Heart right ventricle (tissue), 16 donors: ENCODE measurements at regions not wholly inside any gene's neighbourhood (a gene's known extent, or its start where the extent isn't known, plus 50 kb on each side); places are given as distances from the start of the nearest gene placed in this dataset.

Experiments used
- ATAC-seq, 8 donors: fragments of 200-7000 bp; cut with Tn5 transposase; one replicate each; pipeline ENCODE4 v1.9.1; 2020; ENCODE audit warnings: mild to moderate bottlenecking in 8 of 8, moderate library complexity in 8 of 8, moderate number of reproducible peaks in 1 of 8
- DNase-seq, 2 donors: peaks; one replicate each; pipeline ENCODE4 v3.0.0-alpha.2; 2020
- H3K27ac ChIP-seq, 10 donors: fragments of 200-600 bp; sonication (generic) in 2 of 10; one replicate each; pipeline versions ENCODE4 v1.5.0 to v1.8.0; 2020 to 2022; ENCODE audit warnings: mild to moderate bottlenecking in 3 of 10
- H3K27me3 ChIP-seq, 7 donors: fragments of 200-600 bp; one replicate each; pipeline ENCODE4 v1.8.0; 2021 to 2022; ENCODE audit warnings: mild to moderate bottlenecking in 2 of 7
- H3K36me3 ChIP-seq, 9 donors: fragments of 200-600 bp; sonication (generic) in 1 of 9; one replicate each; pipeline versions ENCODE4 v1.5.0 to v1.8.0; 2020 to 2022; ENCODE audit warnings: mild to moderate bottlenecking in 2 of 9
- H3K4me1 ChIP-seq, 9 donors: fragments of 200-600 bp; sonication (generic) in 1 of 9; one replicate each; pipeline versions ENCODE4 v1.5.0 to v1.8.0; 2020 to 2022; ENCODE audit warnings: mild to moderate bottlenecking in 4 of 9
- H3K4me3 ChIP-seq, 10 donors: fragments of 200-600 bp; sonication (generic) in 2 of 10; one replicate each; pipeline versions ENCODE4 v1.5.0 to v1.8.0; 2020 to 2022; ENCODE audit warnings: mild to moderate bottlenecking in 7 of 10, moderate library complexity in 2 of 10
- H3K9me3 ChIP-seq, 11 donors: fragments of 200-600 bp in 10 of 11; sonication (generic) in 2 of 11; one replicate each; pipeline versions ENCODE4 v1.5.0 to v1.8.0; 2013 to 2022; ENCODE audit warnings: mild to moderate bottlenecking in 2 of 11, control low read depth in 1 of 11, moderate library complexity in 1 of 11
- CTCF ChIP-seq, 9 donors: fragments of 200-600 bp; sonication (generic) in 2 of 9; IDR thresholded peaks; one replicate each; pipeline versions ENCODE4 v1.5.0 to v1.8.0; 2021 to 2022; ENCODE audit warnings: antibody characterized with exemption in 9 of 9, mild to moderate bottlenecking in 5 of 9, moderate library complexity in 1 of 9
- WGBS, 2 donors: extraction: QIAGEN DNeasy Blood & Tissue Kit; methylation state at CpG; one replicate each; pipeline ENCODE4 v1.1.7; 2013; ENCODE audit warnings: inconsistent platforms in 1 of 2; 5-methylcytosine and 5-hydroxymethylcytosine counted together
- intact Hi-C, 10 donors: fragments of 100-400 bp; cut with DNase I; formaldehyde crosslinking; loops; one replicate each; pipeline versions ENCODE4 v1.11.1 to v1.14.2; 2022
- donor health status: Arrhythmogenic right ventricular cardiomyopathy.
- donor health status: ischemic (EF 13 %, LVEDD 7.1; RV severe dilation, severe dysfunction).
- donor health status: healthy with polysubstance abuse.
- donor health status: DM: no; HTN: yes; CAD: no.
- donor health status: DM: no; HTN: no; CAD: no.
- donor health status: ischemic (EF 25% LVEDD 6.9; RV normal size, moderate dysfunction).
- donor health status: ischemic (EF 25% LVEDD 5.7; RV mildly dilated, moderate dysfunction).
- donor health status: healthy.
- donor health status: DM: yes; HTN: yes; CAD: no.
- donor health status: Ischemic cardiomyopathy.
- donor health status: ischemic (EF 35%, LVEDD 5.7; RV mildly dilated, moderate dysfunction).
- donor health status: nonischemic (EF 11% LVEDD 7.7; RV severe dilation, severe dysfunction).
- donor health status: DM: yes; HTN: yes; CAD: no.
- donor health status: PGD.
- donor health status: ischemic (EF 29% LVEDD 5.4; RV normal size, mild dysfunction).
- donor health status: nonischemic (EF 23%, LVEDD 6.1; RV moderate dilation, normal function).

- no peak for ATAC-seq
- intact Hi-C loops, result no loop called here
- H3K4me1 ChIP-seq, result peaks cover 0 to 5% (median 0%) of the 10 kb centered on the region in 9 donors
- TF ChIP-seq CTCF (IDR thresholded peaks at IDR 0.05), result no peak
- H3K4me3 ChIP-seq, result no peak overlapping the region
- no peaks in the 10 kb centered on the region for H3K9me3 ChIP-seq
- no peak for DNase-seq
- H3K36me3 ChIP-seq, result no peaks in the 10 kb centered on the region
- 81 to 85% methylated on average over 9 of the region's 9 CpGs for WGBS, 2 donors
- no peaks in the 10 kb centered on the region for H3K27me3 ChIP-seq
- no peak overlapping the region for H3K27ac ChIP-seq
Measured at GRCh38 chr2:5945742-5946141, 253.6 kb downstream of the SOX11 start.

GRCh38 chr2:5946225-5947115, 254.3 kb downstream of the SOX11 start:
- Histone ChIP-seq H3K36me3 (no peaks in the 10 kb centered on the region), H3K9me3 (no peaks in the 10 kb centered on the region), H3K4me3 (no peak overlapping the region), H3K4me1 (no peaks in the 10 kb centered on the region), H3K27ac (no peak overlapping the region), H3K27me3 (no peaks in the 10 kb centered on the region)
- ATAC-seq, result no peak
- 61 to 62% methylated on average over 15 of the region's 15 CpGs for WGBS, 2 donors
- intact Hi-C loops, result no loop called here
- no peak for TF ChIP-seq CTCF (IDR thresholded peaks at IDR 0.05)
- DNase-seq, result no peak

GRCh38 chr2:5950736-5951135, 258.6 kb downstream of the SOX11 start:
- Histone ChIP-seq H3K4me3 (no peak overlapping the region), H3K27me3 (no peaks in the 10 kb centered on the region), H3K27ac (no peak overlapping the region), H3K4me1 (peaks cover 0 to 8% (median 0%) of the 10 kb centered on the region in 9 donors), H3K9me3 (peaks cover 0 to 8% (median 0%) of the 10 kb centered on the region in 11 donors), H3K36me3 (no peaks in the 10 kb centered on the region)
- 84 to 93% methylated on average over 5 of the region's 5 CpGs for WGBS, 2 donors
- no peak for TF ChIP-seq CTCF (IDR thresholded peaks at IDR 0.05)
- DNase-seq, result no peak
- no peak for ATAC-seq
- intact Hi-C loops, result no loop called here

GRCh38 chr2:5951471-5951870, 259.3 kb downstream of the SOX11 start:
- H3K27ac ChIP-seq, result no peak overlapping the region
- intact Hi-C loops, result no loop called here
- H3K27me3 ChIP-seq, result no peaks in the 10 kb centered on the region
- no peak for DNase-seq
- no peak for ATAC-seq
- H3K4me3 ChIP-seq, result no peak overlapping the region
- peaks cover 0 to 8% (median 0%) of the 10 kb centered on the region in 9 donors for H3K4me1 ChIP-seq
- no peak for TF ChIP-seq CTCF (IDR thresholded peaks at IDR 0.05)
- H3K9me3 ChIP-seq, result peaks cover 0 to 8% (median 0%) of the 10 kb centered on the region in 11 donors
- WGBS, 2 donors, result 56 to 67% methylated on average over 1 of the region's 1 CpG
- H3K36me3 ChIP-seq, result no peaks in the 10 kb centered on the region
